Hepatocyte (in vitro differentiated cells): ENCODE measurements at regions not wholly inside any gene's neighbourhood (a gene's known extent, or its start where the extent isn't known, plus 50 kb on each side); places are given as distances from the start of the nearest gene placed in this dataset.

ENCODE experiments used
- EZH2phosphoT487 ChIP-seq: fragments of 200-600 bp; sonication (generic); IDR thresholded peaks from one replicate; pipeline ENCODE4 v1.6.1; 2018; ENCODE audit warnings: antibody characterized with exemption, mild to moderate bottlenecking, low read depth, moderate library complexity; ENCODE audit not compliant: unreplicated experiment, severe bottlenecking
- TF ChIP-seq, protein P1 (sequence below): fragments of 200-600 bp; sonication (generic); IDR thresholded peaks from 2 replicates; pipeline ENCODE4 v1.5.1; 2016; ENCODE audit warnings: antibody characterized with exemption, mild to moderate bottlenecking; ENCODE audit not compliant: poor library complexity

DNA sequence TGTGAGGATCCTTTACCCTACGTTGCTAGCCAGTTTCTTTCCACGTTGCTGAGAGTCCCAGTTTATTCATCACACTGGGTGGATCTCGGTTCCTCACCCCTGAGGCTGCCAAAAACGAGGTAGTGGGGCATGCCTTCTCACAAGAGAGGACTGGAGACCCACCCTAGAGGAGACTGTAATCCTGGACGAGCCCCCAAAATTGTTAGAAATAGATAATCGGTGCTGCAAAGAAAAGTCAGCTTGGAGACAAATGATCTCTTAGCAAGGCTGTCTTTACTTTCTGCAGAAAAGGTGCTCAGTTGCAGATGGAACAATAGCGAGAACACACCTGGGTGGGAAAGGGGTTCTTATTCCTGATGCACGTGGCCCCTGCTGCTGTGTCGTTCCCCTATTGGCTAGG lies 101.8 kb downstream of the TMEM167A start:
- TF ChIP-seq, protein P1, sequence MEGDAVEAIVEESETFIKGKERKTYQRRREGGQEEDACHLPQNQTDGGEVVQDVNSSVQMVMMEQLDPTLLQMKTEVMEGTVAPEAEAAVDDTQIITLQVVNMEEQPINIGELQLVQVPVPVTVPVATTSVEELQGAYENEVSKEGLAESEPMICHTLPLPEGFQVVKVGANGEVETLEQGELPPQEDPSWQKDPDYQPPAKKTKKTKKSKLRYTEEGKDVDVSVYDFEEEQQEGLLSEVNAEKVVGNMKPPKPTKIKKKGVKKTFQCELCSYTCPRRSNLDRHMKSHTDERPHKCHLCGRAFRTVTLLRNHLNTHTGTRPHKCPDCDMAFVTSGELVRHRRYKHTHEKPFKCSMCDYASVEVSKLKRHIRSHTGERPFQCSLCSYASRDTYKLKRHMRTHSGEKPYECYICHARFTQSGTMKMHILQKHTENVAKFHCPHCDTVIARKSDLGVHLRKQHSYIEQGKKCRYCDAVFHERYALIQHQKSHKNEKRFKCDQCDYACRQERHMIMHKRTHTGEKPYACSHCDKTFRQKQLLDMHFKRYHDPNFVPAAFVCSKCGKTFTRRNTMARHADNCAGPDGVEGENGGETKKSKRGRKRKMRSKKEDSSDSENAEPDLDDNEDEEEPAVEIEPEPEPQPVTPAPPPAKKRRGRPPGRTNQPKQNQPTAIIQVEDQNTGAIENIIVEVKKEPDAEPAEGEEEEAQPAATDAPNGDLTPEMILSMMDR: no peak
- TF ChIP-seq EZH2phosphoT487: no peak
